ENCODE measurements at regions not wholly inside any gene's neighbourhood (a gene's known extent, or its start where the extent isn't known, plus 50 kb on each side); places are given as distances from the start of the nearest gene placed in this dataset.

GRCh38 chr13:68128297-68128915 is 898.3 kb upstream of the PCDH9 start:
- no peak overlapping the region for H3K4me3 Mint-ChIP-seq
- no peaks in the 10 kb centered on the region for H3K36me3 Mint-ChIP-seq (ENCODE audit: low read depth)
- no peak for TF ChIP-seq CTCF (IDR thresholded peaks at IDR 0.05)
- no peak overlapping the region for H3K27ac Mint-ChIP-seq
- H3K4me1 Mint-ChIP-seq = no peaks in the 10 kb centered on the region
- H3K9me3 Mint-ChIP-seq = no peaks in the 10 kb centered on the region
- DNase-seq = no peak
- peaks cover 3% of the 10 kb centered on the region for H3K27me3 Mint-ChIP-seq (ENCODE audit: low read depth, poor library complexity)

- no peak for DNase-seq
- Mint-ChIP-seq H3K27me3 (ENCODE audit: low read depth, poor library complexity) (peaks cover 3% of the 10 kb centered on the region), H3K4me3 (no peak overlapping the region), H3K27ac (no peak overlapping the region), H3K4me1 (no peaks in the 10 kb centered on the region), H3K9me3 (no peaks in the 10 kb centered on the region), H3K36me3 (ENCODE audit: low read depth) (no peaks in the 10 kb centered on the region)
- no peak for TF ChIP-seq CTCF (IDR thresholded peaks at IDR 0.05)
These were observed 894.9 kb upstream of the PCDH9 start for GRCh38 chr13:68125087-68125480.

GRCh38 chr13:68124437-68125086 is 894.4 kb upstream of the PCDH9 start:
- H3K4me1 Mint-ChIP-seq = no peaks in the 10 kb centered on the region
- no peaks in the 10 kb centered on the region for H3K9me3 Mint-ChIP-seq
- H3K27me3 Mint-ChIP-seq (ENCODE audit: low read depth, poor library complexity) = peaks cover 3% of the 10 kb centered on the region
- H3K4me3 Mint-ChIP-seq = no peak overlapping the region
- no peak for DNase-seq
- no peak overlapping the region for H3K27ac Mint-ChIP-seq
- no peak for TF ChIP-seq CTCF (IDR thresholded peaks at IDR 0.05)
- H3K36me3 Mint-ChIP-seq (ENCODE audit: low read depth) = no peaks in the 10 kb centered on the region

- H3K9me3 Mint-ChIP-seq = peaks cover 42% of the 10 kb centered on the region
- H3K36me3 Mint-ChIP-seq (ENCODE audit: low read depth) = no peaks in the 10 kb centered on the region
- H3K27ac Mint-ChIP-seq = no peak overlapping the region
- no peak for TF ChIP-seq CTCF (IDR thresholded peaks at IDR 0.05)
- no peaks in the 10 kb centered on the region for H3K27me3 Mint-ChIP-seq (ENCODE audit: low read depth, poor library complexity)
- no peaks in the 10 kb centered on the region for H3K4me1 Mint-ChIP-seq
- no peak for DNase-seq
- no peak overlapping the region for H3K4me3 Mint-ChIP-seq
These were observed 880.1 kb upstream of the PCDH9 start for GRCh38 chr13:68110178-68110768.

GRCh38 chr13:68107667-68108066 is 877.5 kb upstream of the PCDH9 start:
- H3K4me3 Mint-ChIP-seq = no peak overlapping the region
- H3K27ac Mint-ChIP-seq = no peak overlapping the region
- H3K27me3 Mint-ChIP-seq (ENCODE audit: low read depth, poor library complexity) = no peaks in the 10 kb centered on the region
- H3K36me3 Mint-ChIP-seq (ENCODE audit: low read depth) = no peaks in the 10 kb centered on the region
- H3K9me3 Mint-ChIP-seq = peaks cover 42% of the 10 kb centered on the region
- no peaks in the 10 kb centered on the region for H3K4me1 Mint-ChIP-seq
- no peak for DNase-seq
- no peak for TF ChIP-seq CTCF (IDR thresholded peaks at IDR 0.05)

- TF ChIP-seq CTCF (IDR thresholded peaks at IDR 0.05) = no peak
- Mint-ChIP-seq H3K36me3 (ENCODE audit: low read depth) (no peaks in the 10 kb centered on the region), H3K9me3 (no peaks in the 10 kb centered on the region), H3K27ac (no peak overlapping the region), H3K27me3 (ENCODE audit: low read depth, poor library complexity) (no peaks in the 10 kb centered on the region), H3K4me3 (no peak overlapping the region), H3K4me1 (no peaks in the 10 kb centered on the region)
- DNase-seq = no peak
These were observed 869.5 kb upstream of the PCDH9 start for GRCh38 chr13:68099631-68100030.

Measured in nephron progenitor cell (in vitro differentiated cells).